ENCODE measurements at regions not wholly inside any gene's neighbourhood (a gene's known extent, or its start where the extent isn't known, plus 50 kb on each side); places are given as distances from the start of the nearest gene placed in this dataset.

DNA sequence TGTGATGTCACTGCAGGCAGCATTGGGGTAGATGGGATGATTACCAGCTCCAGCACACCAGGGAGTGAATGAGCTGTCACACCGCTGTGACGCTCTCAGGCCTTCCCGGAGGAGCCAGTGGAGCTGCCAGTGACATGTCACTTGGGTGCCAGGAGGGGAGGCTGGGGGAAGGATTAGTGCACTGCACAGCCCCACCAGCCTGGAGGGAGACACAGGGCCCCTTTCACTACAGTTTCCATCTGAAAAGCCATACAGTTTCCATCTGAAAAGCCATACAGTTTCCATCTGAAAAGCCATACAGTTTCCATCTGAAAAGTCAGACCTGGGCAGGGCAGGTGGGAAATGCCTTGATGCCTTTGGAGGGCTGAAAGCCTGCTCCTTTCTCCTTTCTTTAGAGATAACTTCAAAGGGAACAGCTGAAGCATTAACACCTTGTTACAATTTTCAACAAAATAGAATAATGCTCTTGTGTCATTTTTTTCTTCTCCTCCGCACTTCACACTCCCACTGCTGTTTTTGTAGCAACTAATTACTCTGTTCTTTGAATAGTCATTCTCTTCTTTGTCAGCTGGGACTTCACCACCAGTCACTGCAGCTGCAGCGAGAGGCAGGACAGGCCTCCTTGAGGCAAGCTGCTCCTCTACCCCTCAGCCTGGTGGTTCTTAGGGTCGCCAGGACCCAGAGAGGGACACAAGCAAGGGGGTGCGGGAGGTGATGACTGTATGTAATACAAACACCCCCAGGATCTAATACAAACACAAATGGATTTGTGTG is 256.9 kb upstream of the RGS6 start:
- TF ChIP-seq, protein P1, sequence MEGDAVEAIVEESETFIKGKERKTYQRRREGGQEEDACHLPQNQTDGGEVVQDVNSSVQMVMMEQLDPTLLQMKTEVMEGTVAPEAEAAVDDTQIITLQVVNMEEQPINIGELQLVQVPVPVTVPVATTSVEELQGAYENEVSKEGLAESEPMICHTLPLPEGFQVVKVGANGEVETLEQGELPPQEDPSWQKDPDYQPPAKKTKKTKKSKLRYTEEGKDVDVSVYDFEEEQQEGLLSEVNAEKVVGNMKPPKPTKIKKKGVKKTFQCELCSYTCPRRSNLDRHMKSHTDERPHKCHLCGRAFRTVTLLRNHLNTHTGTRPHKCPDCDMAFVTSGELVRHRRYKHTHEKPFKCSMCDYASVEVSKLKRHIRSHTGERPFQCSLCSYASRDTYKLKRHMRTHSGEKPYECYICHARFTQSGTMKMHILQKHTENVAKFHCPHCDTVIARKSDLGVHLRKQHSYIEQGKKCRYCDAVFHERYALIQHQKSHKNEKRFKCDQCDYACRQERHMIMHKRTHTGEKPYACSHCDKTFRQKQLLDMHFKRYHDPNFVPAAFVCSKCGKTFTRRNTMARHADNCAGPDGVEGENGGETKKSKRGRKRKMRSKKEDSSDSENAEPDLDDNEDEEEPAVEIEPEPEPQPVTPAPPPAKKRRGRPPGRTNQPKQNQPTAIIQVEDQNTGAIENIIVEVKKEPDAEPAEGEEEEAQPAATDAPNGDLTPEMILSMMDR (IDR thresholded peaks at IDR 0.05; ENCODE audit: low read depth, low read length, missing control alignments), result no peak
- DNase-seq, result no peak
- Histone ChIP-seq H3K27ac (peak overlapping the region; percentile 52), H3K36me3 (replicated peaks) (peaks cover 26% of the 10 kb centered on the region), H3K4me3 (ENCODE audit: low read depth, low read length) (no peak overlapping the region), H3K27me3 (replicated peaks) (no peaks in the 10 kb centered on the region)
- in situ Hi-C loops (cut with HindIII; ENCODE audit: low pct_ligation_motif_present, low sequenced_read_pairs), result no loop called here

GRCh38 chr14:71675900-71676287 is 256.3 kb upstream of the RGS6 start:
- DNase-seq, result peak; percentile 56
- in situ Hi-C loops (cut with HindIII; ENCODE audit: low pct_ligation_motif_present, low sequenced_read_pairs), result no loop called here

GRCh38 chr14:71680736-71681387 is 251.4 kb upstream of the RGS6 start:
- Histone ChIP-seq H3K36me3 (replicated peaks) (peaks cover 19% of the 10 kb centered on the region), H3K27me3 (replicated peaks) (no peaks in the 10 kb centered on the region), H3K4me3 (ENCODE audit: low read depth, low read length) (no peak overlapping the region), H3K27ac (no peak overlapping the region)
- TF ChIP-seq, protein P1 (IDR thresholded peaks at IDR 0.05; ENCODE audit: low read depth, low read length, missing control alignments), result no peak
- in situ Hi-C loops (cut with HindIII; ENCODE audit: low pct_ligation_motif_present, low sequenced_read_pairs), result no loop called here
- no peak for DNase-seq

More at GRCh38 chr14:71675900-71676287, 256.3 kb upstream of the RGS6 start:
- Histone ChIP-seq H3K27ac (peak overlapping the region; percentile 52), H3K27me3 (replicated peaks) (no peaks in the 10 kb centered on the region), H3K36me3 (replicated peaks) (peaks cover 26% of the 10 kb centered on the region), H3K4me3 (ENCODE audit: low read depth, low read length) (no peak overlapping the region)
- TF ChIP-seq, protein P1 (IDR thresholded peaks at IDR 0.05; ENCODE audit: low read depth, low read length, missing control alignments), result no peak

- TF ChIP-seq, protein P1 (IDR thresholded peaks at IDR 0.05; ENCODE audit: low read depth, low read length, missing control alignments), result no peak
- Histone ChIP-seq H3K36me3 (replicated peaks) (peaks cover 22% of the 10 kb centered on the region), H3K27me3 (replicated peaks) (no peaks in the 10 kb centered on the region), H3K27ac (no peak overlapping the region), H3K4me3 (ENCODE audit: low read depth, low read length) (no peak overlapping the region)
- in situ Hi-C loops (cut with HindIII; ENCODE audit: low pct_ligation_motif_present, low sequenced_read_pairs), result no loop called here
- no peak for DNase-seq
Observed at GRCh38 chr14:71682337-71682736, 249.9 kb upstream of the RGS6 start.

GRCh38 chr14:71684323-71684722 is 247.9 kb upstream of the RGS6 start:
- no peak for DNase-seq
- Histone ChIP-seq H3K27me3 (replicated peaks) (no peaks in the 10 kb centered on the region), H3K27ac (no peak overlapping the region), H3K4me3 (ENCODE audit: low read depth, low read length) (no peak overlapping the region), H3K36me3 (replicated peaks) (peaks cover 17% of the 10 kb centered on the region)
- TF ChIP-seq, protein P1 (IDR thresholded peaks at IDR 0.05; ENCODE audit: low read depth, low read length, missing control alignments), result no peak
- in situ Hi-C loops (cut with HindIII; ENCODE audit: low pct_ligation_motif_present, low sequenced_read_pairs), result no loop called here

All from brain microvascular endothelial cell (primary cell).